Mucosa of rectum (tissue), 2 donors: ENCODE measurements at regions not wholly inside any gene's neighbourhood (a gene's known extent, or its start where the extent isn't known, plus 50 kb on each side); places are given as distances from the start of the nearest gene placed in this dataset.

Experiments
- H3K27ac ChIP-seq, 2 donors: one replicate each; pipeline ENCODE4 v1.7.0; 2013; ENCODE audit warnings: inconsistent platforms in 2 of 2, low read depth in 2 of 2, low read length in 2 of 2
- H3K27me3 ChIP-seq, 2 donors: one replicate each; pipeline ENCODE4 v1.7.0; 2013; ENCODE audit warnings: low read length in 2 of 2; ENCODE audit not compliant: control insufficient read depth in 2 of 2, insufficient read depth in 2 of 2
- H3K36me3 ChIP-seq, 2 donors: one replicate each; pipeline ENCODE4 v1.7.0; 2013; ENCODE audit warnings: low read length in 2 of 2; ENCODE audit not compliant: control insufficient read depth in 2 of 2, insufficient read depth in 2 of 2
- H3K4me1 ChIP-seq, 2 donors: one replicate each; pipeline ENCODE4 v1.7.0; 2013; ENCODE audit warnings: low read length in 2 of 2, mild to moderate bottlenecking in 1 of 2; ENCODE audit not compliant: control insufficient read depth in 2 of 2, insufficient read depth in 2 of 2
- H3K4me3 ChIP-seq, 2 donors: one replicate each; pipeline ENCODE4 v1.7.0; 2013; ENCODE audit warnings: low read length in 2 of 2
- H3K9ac ChIP-seq, 2 donors: one replicate each; pipeline ENCODE4 v1.7.0; 2013; ENCODE audit warnings: low read length in 2 of 2, low read depth in 1 of 2, mild to moderate bottlenecking in 1 of 2
- H3K9me3 ChIP-seq, 2 donors: one replicate each; pipeline ENCODE4 v1.7.0; 2013; ENCODE audit warnings: low read length in 2 of 2; ENCODE audit not compliant: control insufficient read depth in 2 of 2
- donor health status: healthy.
- donor health status: Normal muscosa, but diverticular disease.

- no peaks in the 10 kb centered on the region for H3K9me3 ChIP-seq
- no peak overlapping the region for H3K4me3 ChIP-seq
- H3K36me3 ChIP-seq: no peaks in the 10 kb centered on the region
- no peak overlapping the region for H3K27ac ChIP-seq
- no peak overlapping the region for H3K9ac ChIP-seq
- no peaks in the 10 kb centered on the region for H3K27me3 ChIP-seq
- no peaks in the 10 kb centered on the region for H3K4me1 ChIP-seq
Measured at GRCh38 chr4:17093481-17093880, 195.0 kb upstream of the LDB2 start.

- Histone ChIP-seq H3K27ac (no peak overlapping the region), H3K4me3 (no peak overlapping the region), H3K4me1 (no peaks in the 10 kb centered on the region), H3K9me3 (no peaks in the 10 kb centered on the region), H3K27me3 (no peaks in the 10 kb centered on the region), H3K9ac (no peak overlapping the region), H3K36me3 (no peaks in the 10 kb centered on the region)
Measured at GRCh38 chr4:17092736-17093437, 194.4 kb upstream of the LDB2 start.

- Histone ChIP-seq H3K4me3 (no peak overlapping the region), H3K27ac (no peak overlapping the region), H3K9ac (no peak overlapping the region), H3K27me3 (no peaks in the 10 kb centered on the region), H3K4me1 (no peaks in the 10 kb centered on the region), H3K36me3 (no peaks in the 10 kb centered on the region), H3K9me3 (no peaks in the 10 kb centered on the region)
Measured at GRCh38 chr4:17091104-17091503, 192.7 kb upstream of the LDB2 start.

- H3K9me3 ChIP-seq: no peaks in the 10 kb centered on the region
- H3K27ac ChIP-seq: no peak overlapping the region
- no peaks in the 10 kb centered on the region for H3K4me1 ChIP-seq
- H3K9ac ChIP-seq: no peak overlapping the region
- no peaks in the 10 kb centered on the region for H3K36me3 ChIP-seq
- no peak overlapping the region for H3K4me3 ChIP-seq
- no peaks in the 10 kb centered on the region for H3K27me3 ChIP-seq
Measured at GRCh38 chr4:17090063-17090462, 191.6 kb upstream of the LDB2 start.

- Histone ChIP-seq H3K4me3 (no peak overlapping the region), H3K9me3 (no peaks in the 10 kb centered on the region), H3K9ac (no peak overlapping the region), H3K27ac (no peak overlapping the region), H3K27me3 (no peaks in the 10 kb centered on the region), H3K4me1 (no peaks in the 10 kb centered on the region), H3K36me3 (no peaks in the 10 kb centered on the region)
Measured at GRCh38 chr4:17085416-17085815, 187.0 kb upstream of the LDB2 start.

- Histone ChIP-seq H3K9me3 (no peaks in the 10 kb centered on the region), H3K27me3 (no peaks in the 10 kb centered on the region), H3K27ac (no peak overlapping the region), H3K36me3 (no peaks in the 10 kb centered on the region), H3K4me3 (no peak overlapping the region), H3K4me1 (no peaks in the 10 kb centered on the region), H3K9ac (no peak overlapping the region)
Measured at GRCh38 chr4:17082186-17082585, 183.7 kb upstream of the LDB2 start.

GRCh38 chr4:17081179-17081578 is 182.7 kb upstream of the LDB2 start:
- no peaks in the 10 kb centered on the region for H3K36me3 ChIP-seq
- H3K27me3 ChIP-seq: no peaks in the 10 kb centered on the region

GRCh38 chr4:17077105-17077504 is 178.7 kb upstream of the LDB2 start:
- H3K9me3 ChIP-seq: no peaks in the 10 kb centered on the region
- no peaks in the 10 kb centered on the region for H3K27me3 ChIP-seq
- no peak overlapping the region for H3K4me3 ChIP-seq
- no peaks in the 10 kb centered on the region for H3K36me3 ChIP-seq
- no peaks in the 10 kb centered on the region for H3K4me1 ChIP-seq
- no peak overlapping the region for H3K9ac ChIP-seq
- H3K27ac ChIP-seq: no peak overlapping the region

More at GRCh38 chr4:17081179-17081578, 182.7 kb upstream of the LDB2 start:
- Histone ChIP-seq H3K9me3 (no peaks in the 10 kb centered on the region), H3K9ac (no peak overlapping the region), H3K4me1 (no peaks in the 10 kb centered on the region), H3K27ac (no peak overlapping the region), H3K4me3 (no peak overlapping the region)

- Histone ChIP-seq H3K27ac (no peak overlapping the region), H3K4me1 (no peaks in the 10 kb centered on the region), H3K9ac (no peak overlapping the region), H3K27me3 (no peaks in the 10 kb centered on the region), H3K9me3 (no peaks in the 10 kb centered on the region), H3K4me3 (no peak overlapping the region), H3K36me3 (no peaks in the 10 kb centered on the region)
Measured at GRCh38 chr4:17072483-17072882, 174.0 kb upstream of the LDB2 start.

GRCh38 chr4:17068891-17069290 is 170.4 kb upstream of the LDB2 start:
- no peak overlapping the region for H3K27ac ChIP-seq
- no peaks in the 10 kb centered on the region for H3K4me1 ChIP-seq
- H3K4me3 ChIP-seq: no peak overlapping the region
- H3K36me3 ChIP-seq: no peaks in the 10 kb centered on the region
- no peaks in the 10 kb centered on the region for H3K27me3 ChIP-seq
- H3K9ac ChIP-seq: no peak overlapping the region
- no peaks in the 10 kb centered on the region for H3K9me3 ChIP-seq

- H3K4me3 ChIP-seq: no peak overlapping the region
- H3K27ac ChIP-seq: no peak overlapping the region
- no peaks in the 10 kb centered on the region for H3K27me3 ChIP-seq
- H3K9ac ChIP-seq: no peak overlapping the region
- no peaks in the 10 kb centered on the region for H3K4me1 ChIP-seq
- no peaks in the 10 kb centered on the region for H3K9me3 ChIP-seq
- H3K36me3 ChIP-seq: no peaks in the 10 kb centered on the region
Measured at GRCh38 chr4:17068392-17068791, 169.9 kb upstream of the LDB2 start.
